GM12892 (cell line): ENCODE measurements at regions not wholly inside any gene's neighbourhood (a gene's known extent, or its start where the extent isn't known, plus 50 kb on each side); places are given as distances from the start of the nearest gene placed in this dataset.
"Not testable (repeated sequence)": the region's sequence is repeated elsewhere in the genome, so short reads cannot be mapped to it uniquely, and the experiment has no call there.

Experiments
- DNase-seq: peaks from one replicate; pipeline ENCODE4 v3.0.0; 2011; ENCODE audit not compliant: insufficient read length
- FAIRE-seq: peaks from 2 replicates; lab custom pipeline; 2011; peaks lifted over from hg19 to GRCh38; lab: Jason Lieb, UNC
- POLR2A ChIP-seq: IDR thresholded peaks from 2 replicates; pipeline ENCODE4 v1.6.1; 2011; ENCODE audit warnings: low read depth, low read length, control low read depth
- POLR2AphosphoS5 ChIP-seq: IDR thresholded peaks from 2 replicates; pipeline ENCODE4 v1.6.1; 2011; ENCODE audit warnings: low read depth, low read length, control low read depth
- TAF1 ChIP-seq: IDR thresholded peaks from 2 replicates; pipeline ENCODE4 v1.6.1; 2011; ENCODE audit warnings: low read depth, mild to moderate bottlenecking, control low read depth, low read length, borderline replicate concordance

DNA sequence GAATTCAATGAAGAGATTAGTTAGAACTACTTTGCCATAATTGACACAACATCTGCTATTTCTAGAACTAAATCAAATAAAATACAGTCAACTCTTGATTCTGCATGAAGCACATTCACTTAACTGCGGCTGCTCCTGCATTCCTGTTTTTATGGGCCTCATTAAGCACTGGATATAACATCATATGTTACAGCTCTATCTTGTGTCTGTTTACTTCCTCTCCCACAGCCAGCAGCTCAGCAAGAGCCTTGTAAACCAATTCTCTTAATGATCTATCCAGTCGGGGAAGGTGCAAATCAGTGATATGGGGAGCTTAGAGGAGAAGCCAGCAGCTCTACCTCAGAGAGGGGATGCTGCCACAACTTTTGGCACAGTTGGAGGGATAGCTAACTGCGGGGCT is 329.2 kb downstream of the ARRDC4 start:
- TF ChIP-seq TAF1 (no peak), POLR2AphosphoS5 (no peak), POLR2A (no peak)
- FAIRE-seq (no peak), DNase-seq (no peak)

DNA sequence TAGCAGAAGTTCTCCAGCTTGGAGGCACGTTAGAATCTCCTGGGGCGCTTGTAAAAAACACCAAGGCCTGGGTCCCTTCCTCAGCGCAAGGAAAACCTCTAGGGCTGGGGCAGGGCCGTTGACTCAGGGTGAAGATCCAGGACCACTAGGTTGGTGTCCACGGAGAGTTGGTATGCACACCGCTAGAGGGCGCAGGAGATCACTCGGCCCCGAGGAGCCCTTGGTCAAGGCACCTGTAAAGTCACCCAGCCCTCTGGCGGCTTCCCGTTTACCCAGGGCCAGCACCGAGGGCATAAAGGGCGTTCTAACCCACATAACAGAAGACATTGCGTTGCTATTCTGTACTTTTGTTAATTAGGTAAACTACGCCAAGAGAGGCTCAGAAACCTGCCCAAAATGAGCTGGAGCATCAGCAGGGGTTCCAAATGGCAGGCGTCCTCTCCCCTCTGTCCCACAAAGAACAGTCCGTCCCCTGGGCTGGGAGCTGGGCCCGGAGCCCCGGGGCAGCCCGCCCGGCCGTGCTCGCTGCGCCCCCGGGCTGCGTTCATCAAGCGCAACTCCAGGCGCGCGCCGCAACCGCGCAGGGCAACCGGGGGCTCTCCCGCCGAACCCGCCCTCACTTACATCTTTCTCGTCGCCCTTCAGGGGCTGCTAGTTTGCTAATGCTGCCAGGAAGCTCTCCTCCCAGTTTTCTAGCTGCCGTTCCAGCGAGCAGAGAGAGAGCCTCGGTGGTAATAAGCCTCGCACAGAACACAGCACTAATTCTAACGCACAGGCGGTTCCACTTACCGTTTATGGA is 332.1 kb downstream of the ARRDC4 start:
- DNase-seq = peak; percentile 42
- FAIRE-seq = no peak
- TF ChIP-seq POLR2A (no peak), POLR2AphosphoS5 (no peak), TAF1 (no peak)

DNA sequence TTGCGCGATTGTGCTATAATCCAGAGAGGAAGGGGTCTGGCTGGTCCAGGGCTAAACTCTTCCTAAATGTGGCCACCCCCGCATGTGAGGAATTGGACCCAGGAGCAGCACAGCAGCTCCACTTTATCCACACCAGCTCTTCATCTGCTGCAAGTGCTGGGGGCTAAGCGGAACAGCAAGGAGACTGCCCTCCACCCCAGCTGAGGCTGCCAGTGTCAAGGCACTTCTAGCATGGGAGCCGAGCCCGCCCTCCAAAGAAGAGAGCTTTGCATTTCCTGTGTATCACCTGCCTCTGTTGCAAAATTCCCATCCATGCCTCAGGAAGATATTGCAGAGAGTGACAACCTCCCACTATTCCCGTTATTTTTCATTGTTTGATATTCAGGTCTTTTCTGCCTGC is 333.6 kb downstream of the ARRDC4 start:
- no peak for DNase-seq

DNA sequence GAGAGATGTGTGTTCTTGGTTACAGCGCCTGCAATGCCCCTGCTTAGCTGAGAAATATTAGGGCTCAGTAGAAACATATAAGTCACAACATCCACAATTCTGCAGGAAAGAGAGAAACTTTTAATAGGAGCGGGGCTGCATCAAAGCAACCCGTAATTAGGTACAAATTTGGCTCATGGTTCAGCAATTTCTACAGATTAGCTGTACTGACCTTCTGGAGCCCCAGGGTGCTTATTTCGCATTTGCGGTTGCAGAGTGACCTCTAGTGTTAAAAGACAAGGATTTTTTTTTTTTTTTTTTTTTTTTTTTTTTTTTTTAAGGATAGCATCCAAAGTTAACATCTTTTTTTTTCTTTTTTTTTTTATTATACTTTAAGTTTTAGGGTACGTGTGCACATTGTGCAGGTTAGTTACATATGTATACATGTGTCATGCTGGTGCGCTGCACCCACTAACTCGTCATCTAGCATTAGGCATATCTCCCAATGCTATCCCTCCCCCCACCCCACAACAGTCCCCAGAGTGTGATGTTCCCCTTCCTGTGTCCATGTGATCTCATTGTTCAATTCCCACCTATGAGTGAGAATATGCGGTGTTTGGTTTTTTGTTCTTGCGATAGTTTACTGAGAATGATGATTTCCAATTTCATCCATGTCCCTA is 334.7 kb downstream of the ARRDC4 start:
- DNase-seq = peak; percentile 20
- FAIRE-seq = not testable (repeated sequence)

More for the DNA sequence above, 333.6 kb downstream of the ARRDC4 start:
- FAIRE-seq = no peak
- TF ChIP-seq POLR2A (no peak), POLR2AphosphoS5 (no peak), TAF1 (no peak)

DNA sequence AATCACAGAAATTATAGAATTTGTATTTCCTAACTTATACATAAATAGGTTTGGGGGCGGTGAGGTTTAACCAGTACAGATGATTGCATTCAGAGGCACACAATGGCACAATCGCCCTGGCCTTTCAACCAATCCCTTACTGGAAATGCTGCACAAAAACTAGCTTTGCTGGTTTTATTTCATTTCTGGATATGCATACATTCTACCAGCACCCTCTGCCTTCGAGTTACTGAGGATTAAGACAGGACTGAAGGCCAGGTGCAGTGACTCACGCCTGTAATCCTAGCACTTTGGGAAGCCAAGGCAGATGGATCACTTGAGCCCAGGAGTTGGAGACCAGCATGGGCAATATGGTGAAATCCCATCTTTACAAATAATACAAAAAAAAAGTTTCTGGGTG is 336.1 kb downstream of the ARRDC4 start:
- TF ChIP-seq POLR2A = no peak
- no peak for TF ChIP-seq TAF1
- no peak for TF ChIP-seq POLR2AphosphoS5
- DNase-seq = no peak
- FAIRE-seq = no peak

DNA sequence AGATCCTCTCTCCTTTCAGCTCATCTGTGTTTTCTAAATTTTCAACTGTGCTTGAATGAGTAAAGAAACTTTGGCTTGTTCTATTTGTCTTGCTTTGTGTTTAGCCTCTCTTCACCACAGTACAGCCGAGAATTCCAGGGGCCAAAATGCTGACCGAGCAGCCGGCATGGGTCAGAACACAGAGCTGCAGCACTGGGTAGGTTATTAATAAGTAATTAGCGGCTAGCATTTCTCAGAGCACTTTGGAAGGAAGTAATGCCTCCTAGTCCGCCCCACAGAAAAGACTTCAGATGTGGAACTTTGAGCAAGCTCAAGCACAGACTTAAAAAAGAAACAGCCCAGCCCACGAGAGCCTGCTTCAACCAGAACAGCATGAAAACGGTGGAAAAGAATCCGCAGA is 343.9 kb downstream of the ARRDC4 start:
- FAIRE-seq (no peak), DNase-seq (no peak)
- no peak for TF ChIP-seq TAF1
- no peak for TF ChIP-seq POLR2A
- TF ChIP-seq POLR2AphosphoS5 = no peak

DNA sequence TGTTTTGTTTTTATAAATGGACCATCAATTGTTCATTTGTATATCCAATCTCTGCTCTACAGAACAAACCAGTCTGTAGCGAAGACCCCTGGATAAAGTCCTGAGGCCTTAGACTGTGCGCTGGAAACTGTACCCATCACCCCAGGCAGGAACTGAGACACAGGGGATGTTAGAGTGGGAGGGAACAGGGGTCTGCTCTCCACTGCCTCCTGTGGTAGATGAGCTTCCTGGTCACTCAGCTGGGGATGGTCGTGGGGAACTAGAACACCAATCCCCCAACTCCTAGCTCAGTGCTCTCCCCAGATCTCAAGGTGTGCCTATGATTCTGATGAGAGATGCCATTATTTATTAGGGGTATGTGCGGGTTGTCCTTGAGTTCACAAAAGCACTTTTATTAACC is 340.2 kb upstream of the IGF1R start:
- FAIRE-seq = no peak
- no peak for DNase-seq

DNA sequence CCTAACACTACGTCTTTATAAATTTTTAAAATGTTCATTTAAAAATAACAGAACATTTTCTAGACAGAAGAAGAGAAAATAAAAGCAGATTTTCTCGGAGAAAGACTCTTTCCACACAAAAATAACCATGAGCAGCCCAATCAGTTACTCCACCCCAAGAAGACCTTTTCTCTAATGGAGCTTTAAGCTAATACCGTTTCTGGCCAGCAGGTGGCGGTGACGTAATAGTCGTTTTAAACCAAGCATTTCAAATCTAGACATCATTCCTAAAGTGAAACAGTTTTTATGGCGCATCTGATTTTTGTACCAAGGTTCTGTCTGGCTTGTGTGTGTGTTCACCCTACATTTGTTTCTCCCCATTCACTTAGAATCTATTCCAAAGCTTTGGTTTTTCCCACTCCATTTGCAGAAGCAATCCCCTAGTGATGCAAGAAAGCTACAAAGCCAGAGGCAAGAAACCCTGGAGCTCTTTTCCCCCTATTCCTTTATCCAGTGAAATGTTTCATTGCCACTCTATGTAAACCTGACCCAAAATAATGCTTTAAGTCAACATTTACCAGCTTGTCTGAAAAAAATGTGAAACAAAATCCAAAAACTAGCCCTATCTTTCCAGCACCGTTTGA is 336.7 kb upstream of the IGF1R start:
- FAIRE-seq = no peak
- TF ChIP-seq POLR2AphosphoS5 (no peak), POLR2A (no peak), TAF1 (no peak)
- peak; percentile 23 for DNase-seq

More for the DNA sequence above, 340.2 kb upstream of the IGF1R start:
- no peak for TF ChIP-seq TAF1
- no peak for TF ChIP-seq POLR2A
- no peak for TF ChIP-seq POLR2AphosphoS5

DNA sequence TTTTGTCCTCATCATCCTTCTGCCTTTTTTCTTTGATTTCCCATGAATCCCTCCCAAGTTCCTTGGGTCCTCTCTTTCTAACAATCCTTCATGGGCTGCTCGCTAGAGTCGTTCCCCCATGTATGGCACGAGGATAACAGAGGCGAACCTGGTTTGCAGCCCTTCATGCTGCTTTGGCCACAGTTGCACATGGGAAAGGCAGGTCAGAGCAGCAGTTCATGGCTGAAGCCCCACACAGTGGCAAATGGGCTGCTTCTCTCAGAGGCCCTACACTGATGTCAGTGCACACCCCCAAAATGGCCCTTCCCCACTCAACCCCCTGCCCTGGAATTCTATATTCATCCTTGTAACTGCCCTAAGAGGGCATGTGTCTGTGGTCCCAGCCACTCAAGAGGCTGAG is 335.4 kb upstream of the IGF1R start:
- DNase-seq (no peak), FAIRE-seq (no peak)
- TF ChIP-seq TAF1 = no peak
- no peak for TF ChIP-seq POLR2A
- TF ChIP-seq POLR2AphosphoS5 = no peak

DNA sequence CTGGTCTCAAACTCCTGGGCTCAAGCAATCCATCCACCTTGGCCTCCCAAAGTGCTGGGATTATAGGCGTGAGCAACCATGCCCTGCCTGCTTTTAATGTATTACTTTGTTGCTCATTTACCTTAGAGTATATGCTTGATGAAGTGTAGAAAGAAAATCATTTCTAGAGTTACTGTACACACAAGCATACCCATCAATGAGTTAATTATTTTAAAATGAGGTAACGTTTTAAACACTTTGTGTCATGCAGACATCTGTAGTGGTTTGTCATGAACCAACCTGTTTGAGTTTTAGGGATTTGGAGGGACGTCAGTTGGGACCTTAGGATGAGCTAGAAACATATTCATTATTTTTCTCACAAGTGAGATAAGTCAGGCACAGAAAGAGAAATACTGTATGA is 332.4 kb upstream of the IGF1R start:
- DNase-seq (no peak), FAIRE-seq (no peak)
- TF ChIP-seq POLR2AphosphoS5 (no peak), POLR2A (no peak), TAF1 (no peak)

DNA sequence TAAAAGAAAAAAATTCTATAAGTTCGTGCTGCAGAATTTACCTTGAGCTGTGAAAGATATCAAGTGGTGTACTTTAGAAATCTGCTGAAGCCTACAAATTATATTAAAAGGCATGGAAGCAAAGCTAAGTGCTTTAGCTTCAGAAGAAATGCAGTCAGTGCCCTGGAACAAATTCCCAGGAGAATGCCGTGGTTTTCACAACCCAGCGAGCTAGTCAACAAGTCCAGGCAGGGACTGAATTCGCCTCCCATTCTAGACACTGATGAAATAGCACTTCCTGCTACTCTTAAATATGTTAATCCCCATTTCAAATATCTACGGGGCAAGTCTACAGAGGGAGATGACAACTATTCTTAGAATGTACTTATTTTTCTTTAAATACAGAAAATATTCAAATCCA is 326.4 kb upstream of the IGF1R start:
- no peak for FAIRE-seq
- DNase-seq = no peak
- TF ChIP-seq TAF1 (no peak), POLR2A (no peak), POLR2AphosphoS5 (no peak)
